ENCODE measurements at regions not wholly inside any gene's neighbourhood (a gene's known extent, or its start where the extent isn't known, plus 50 kb on each side); places are given as distances from the start of the nearest gene placed in this dataset.

GRCh38 chr20:55264703-55265239 lies 740.5 kb downstream of the CBLN4 start:
- ATAC-seq = no peak
- no peak for DNase-seq (ENCODE audit: low spot score in 2 of 2)
- H3K9me3 Mint-ChIP-seq = peaks cover 8 to 18% of the 10 kb centered on the region in 2 donors
- H3K36me3 Mint-ChIP-seq = peaks cover 0 to 4% of the 10 kb centered on the region in 2 donors
- no peak overlapping the region for H3K27ac Mint-ChIP-seq

- Mint-ChIP-seq H3K9me3 (peaks cover 7 to 9% of the 10 kb centered on the region in 2 donors), H3K36me3 (no peaks in the 10 kb centered on the region), H3K27ac (no peak overlapping the region)
- ATAC-seq (no peak), DNase-seq (ENCODE audit: low spot score in 2 of 2) (no peak)
These were observed 746.8 kb downstream of the CBLN4 start for GRCh38 chr20:55258559-55258958.

- Mint-ChIP-seq H3K27ac (no peak overlapping the region), H3K36me3 (no peaks in the 10 kb centered on the region), H3K9me3 (peaks cover 3 to 4% of the 10 kb centered on the region in 2 donors)
- ATAC-seq (no peak), DNase-seq (ENCODE audit: low spot score in 2 of 2) (no peak)
These were observed 750.3 kb downstream of the CBLN4 start for GRCh38 chr20:55255016-55255415.

- DNase-seq (ENCODE audit: low spot score in 2 of 2) = no peak
- peaks cover 3 to 4% of the 10 kb centered on the region in 2 donors for H3K9me3 Mint-ChIP-seq
- no peak for ATAC-seq
- no peaks in the 10 kb centered on the region for H3K36me3 Mint-ChIP-seq
- no peak overlapping the region for H3K27ac Mint-ChIP-seq
These were observed 751.5 kb downstream of the CBLN4 start for GRCh38 chr20:55253781-55254180.

GRCh38 chr20:55252521-55252920 lies 752.8 kb downstream of the CBLN4 start:
- H3K9me3 Mint-ChIP-seq = peaks cover 4% of the 10 kb centered on the region in 2 donors
- no peak for ATAC-seq

GRCh38 chr20:55251170-55251569 lies 754.1 kb downstream of the CBLN4 start:
- Mint-ChIP-seq H3K27ac (no peak overlapping the region), H3K36me3 (no peaks in the 10 kb centered on the region), H3K9me3 (peaks cover 6% of the 10 kb centered on the region in 2 donors)
- ATAC-seq (no peak), DNase-seq (ENCODE audit: low spot score in 2 of 2) (no peak)

More at GRCh38 chr20:55252521-55252920, 752.8 kb downstream of the CBLN4 start:
- H3K36me3 Mint-ChIP-seq = no peaks in the 10 kb centered on the region
- no peak overlapping the region for H3K27ac Mint-ChIP-seq
- DNase-seq (ENCODE audit: low spot score in 2 of 2) = no peak

GRCh38 chr20:55242853-55243252 lies 762.5 kb downstream of the CBLN4 start:
- peaks cover 15 to 28% of the 10 kb centered on the region in 2 donors for H3K9me3 Mint-ChIP-seq
- ATAC-seq = no peak
- H3K27ac Mint-ChIP-seq = no peak overlapping the region
- no peak for DNase-seq (ENCODE audit: low spot score in 2 of 2)
- no peaks in the 10 kb centered on the region for H3K36me3 Mint-ChIP-seq

- Mint-ChIP-seq H3K9me3 (peaks cover 5 to 14% of the 10 kb centered on the region in 2 donors), H3K36me3 (no peaks in the 10 kb centered on the region), H3K27ac (no peak overlapping the region)
- no peak for DNase-seq (ENCODE audit: low spot score in 2 of 2)
- ATAC-seq = no peak
These were observed 763.9 kb downstream of the DOK5 start for GRCh38 chr20:55239269-55239668.

GRCh38 chr20:55232647-55233046 lies 757.3 kb downstream of the DOK5 start:
- Mint-ChIP-seq H3K36me3 (no peaks in the 10 kb centered on the region), H3K27ac (no peak overlapping the region), H3K9me3 (peaks cover 2 to 11% of the 10 kb centered on the region in 2 donors)
- DNase-seq (ENCODE audit: low spot score in 2 of 2) = no peak
- no peak for ATAC-seq

GRCh38 chr20:55229451-55229850 lies 754.1 kb downstream of the DOK5 start:
- DNase-seq (ENCODE audit: low spot score in 2 of 2) (no peak), ATAC-seq (no peak)
- H3K9me3 Mint-ChIP-seq = peaks cover 0 to 22% of the 10 kb centered on the region in 2 donors
- H3K36me3 Mint-ChIP-seq = peaks cover 0 to 5% of the 10 kb centered on the region in 2 donors
- H3K27ac Mint-ChIP-seq = no peak overlapping the region

- Mint-ChIP-seq H3K9me3 (peaks cover 0 to 13% of the 10 kb centered on the region in 2 donors), H3K27ac (no peak overlapping the region), H3K36me3 (no peaks in the 10 kb centered on the region)
- ATAC-seq (no peak), DNase-seq (ENCODE audit: low spot score in 2 of 2) (no peak)
These were observed 741.3 kb downstream of the DOK5 start for GRCh38 chr20:55216525-55217242.

- no peak for ATAC-seq
- DNase-seq (ENCODE audit: low spot score in 2 of 2) = no peak
- H3K27ac Mint-ChIP-seq = no peak overlapping the region
- H3K9me3 Mint-ChIP-seq = peaks cover 0 to 8% of the 10 kb centered on the region in 2 donors
- H3K36me3 Mint-ChIP-seq = no peaks in the 10 kb centered on the region
These were observed 738.3 kb downstream of the DOK5 start for GRCh38 chr20:55213653-55214052.

GRCh38 chr20:55211481-55211880 lies 736.1 kb downstream of the DOK5 start:
- Mint-ChIP-seq H3K36me3 (no peaks in the 10 kb centered on the region), H3K9me3 (no peaks in the 10 kb centered on the region), H3K27ac (no peak overlapping the region)
- ATAC-seq = no peak
- no peak for DNase-seq (ENCODE audit: low spot score in 2 of 2)

- no peak overlapping the region for H3K27ac Mint-ChIP-seq
- H3K9me3 Mint-ChIP-seq = peaks cover 6 to 13% of the 10 kb centered on the region in 2 donors
These were observed 730.3 kb downstream of the DOK5 start for GRCh38 chr20:55205665-55206064.

GRCh38 chr20:55200317-55200716 lies 724.9 kb downstream of the DOK5 start:
- ATAC-seq = no peak
- DNase-seq (ENCODE audit: low spot score in 2 of 2) = no peak
- Mint-ChIP-seq H3K36me3 (no peaks in the 10 kb centered on the region), H3K9me3 (peaks cover 6 to 17% of the 10 kb centered on the region in 2 donors), H3K27ac (no peak overlapping the region)

More at GRCh38 chr20:55205665-55206064, 730.3 kb downstream of the DOK5 start:
- DNase-seq (ENCODE audit: low spot score in 2 of 2) (no peak), ATAC-seq (no peak)
- H3K36me3 Mint-ChIP-seq = no peaks in the 10 kb centered on the region

- DNase-seq (ENCODE audit: low spot score in 2 of 2) = no peak
- ATAC-seq = no peak
- peaks cover 3 to 12% of the 10 kb centered on the region in 2 donors for H3K9me3 Mint-ChIP-seq
- H3K27ac Mint-ChIP-seq = no peak overlapping the region
- H3K36me3 Mint-ChIP-seq = no peaks in the 10 kb centered on the region
These were observed 719.6 kb downstream of the DOK5 start for GRCh38 chr20:55194947-55195346.

GRCh38 chr20:55186228-55186627 lies 710.8 kb downstream of the DOK5 start:
- DNase-seq (ENCODE audit: low spot score in 2 of 2) = no peak
- no peak for ATAC-seq
- H3K27ac Mint-ChIP-seq = no peak overlapping the region
- peaks cover 14 to 22% of the 10 kb centered on the region in 2 donors for H3K9me3 Mint-ChIP-seq
- peaks cover 0 to 5% of the 10 kb centered on the region in 2 donors for H3K36me3 Mint-ChIP-seq

- peaks cover 0 to 3% of the 10 kb centered on the region in 2 donors for H3K36me3 Mint-ChIP-seq
These were observed 699.7 kb downstream of the DOK5 start for GRCh38 chr20:55175081-55175480.

More at GRCh38 chr20:55175081-55175480, 699.7 kb downstream of the DOK5 start:
- no peak for DNase-seq (ENCODE audit: low spot score in 2 of 2)
- ATAC-seq = no peak
- Mint-ChIP-seq H3K27ac (no peak overlapping the region), H3K9me3 (peaks cover 10 to 21% of the 10 kb centered on the region in 2 donors)

Measured in activated naive CD4-positive, alpha-beta T cell treated with anti-CD3 and anti-CD28 coated beads, Interleukin-2, amount 50 U/mL, for 72 hours (primary cell).